Mammary epithelial cell (primary cell): ENCODE measurements at regions not wholly inside any gene's neighbourhood (a gene's known extent, or its start where the extent isn't known, plus 50 kb on each side); places are given as distances from the start of the nearest gene placed in this dataset.

ENCODE experiments used
- CTCF ChIP-seq, 2 donors: IDR thresholded peaks in 1 of 2; conservative IDR thresholded peaks in 1 of 2; 2 replicates each; pipeline ENCODE4 v1.5.1; 2011 to 2012; ENCODE audit warnings: inconsistent platforms in 2 of 2, low read length in 2 of 2, mild to moderate bottlenecking in 2 of 2, control low read depth in 1 of 2, low read depth in 1 of 2; ENCODE audit not compliant: insufficient read depth in 1 of 2; ENCODE audit errors: extremely low read depth in 1 of 2
- EZH2 ChIP-seq: IDR thresholded peaks from 2 replicates; pipeline ENCODE4 v1.6.1; 2012; ENCODE audit warnings: low read length, inconsistent platforms, borderline replicate concordance

GRCh38 chrX:139025816-139026215 is 314.3 kb upstream of the FGF13 start:
- TF ChIP-seq CTCF (conservative IDR thresholded peaks at IDR 0.05 in 1 of 2, IDR thresholded peaks at IDR 0.05 in 1 of 2; ENCODE audit: extremely low read depth in 1 of 2, insufficient read depth in 1 of 2, low read depth in 1 of 2, low read length in 2 of 2) (no peak), EZH2 (no peak)
